HG03460 (cell line): ENCODE measurements at regions not wholly inside any gene's neighbourhood (a gene's known extent, or its start where the extent isn't known, plus 50 kb on each side); places are given as distances from the start of the nearest gene placed in this dataset.
"Not testable (repeated sequence)": the region's sequence is repeated elsewhere in the genome, so short reads cannot be mapped to it uniquely, and the experiment has no call there.

ENCODE experiments used
- ATAC-seq: cut with Tn5 transposase; IDR thresholded peaks from one replicate; pipeline ENCODE4 v1.9.1; 2021; ENCODE audit not compliant: unreplicated experiment

GRCh38 chr16:75971334-75971733 is 245.0 kb upstream of the CPHXL start:
- no peak for ATAC-seq

DNA sequence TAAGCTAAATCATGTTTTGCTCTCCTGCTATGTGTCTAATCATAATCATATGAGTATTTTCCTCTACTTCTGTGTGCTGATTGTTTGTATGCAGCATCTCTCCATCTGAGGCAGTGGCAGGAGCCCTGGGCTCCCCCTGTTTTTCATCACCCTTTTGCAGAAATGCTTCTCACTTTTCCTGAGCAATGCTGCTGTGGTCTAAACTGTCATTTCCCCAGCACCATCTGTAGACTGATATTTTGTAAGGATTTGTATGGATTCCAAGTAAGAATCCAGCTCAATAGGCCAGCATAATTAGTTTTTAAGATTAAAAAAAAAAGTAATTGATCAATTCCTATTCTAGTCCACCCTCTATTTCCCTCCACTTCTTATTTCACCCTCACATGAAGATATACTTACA is 257.0 kb upstream of the CPHXL start:
- no peak for ATAC-seq

GRCh38 chr16:75983741-75984381 is 257.6 kb upstream of the CPHXL start:
- no peak for ATAC-seq

GRCh38 chr16:75987323-75987722 is 261.0 kb upstream of the CPHXL start:
- ATAC-seq, result no peak

DNA sequence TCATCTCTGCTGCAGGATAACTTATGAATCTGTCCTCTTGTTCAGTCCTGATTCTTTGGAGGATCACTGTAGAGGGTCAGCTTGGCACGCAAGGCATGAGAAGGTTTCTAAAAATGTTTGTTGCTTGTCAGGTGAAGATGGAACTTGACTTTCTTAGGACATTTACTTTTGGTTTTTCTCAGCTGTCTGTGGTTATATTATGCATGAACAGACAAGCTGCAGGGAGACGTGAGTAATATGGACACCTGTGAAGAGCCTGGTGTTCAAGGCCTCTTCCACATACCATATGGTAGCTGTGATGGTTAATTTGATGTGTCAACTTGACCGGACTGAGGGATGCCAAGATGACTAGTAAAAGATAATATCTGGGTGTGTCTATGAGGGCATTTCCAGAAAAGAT is 270.2 kb upstream of the CPHXL start:
- ATAC-seq, result no peak

GRCh38 chr16:75997606-75998005 is 271.3 kb upstream of the CPHXL start:
- ATAC-seq, result no peak

GRCh38 chr16:76007645-76008044 is 269.6 kb upstream of the CNTNAP4 start:
- no peak for ATAC-seq

DNA sequence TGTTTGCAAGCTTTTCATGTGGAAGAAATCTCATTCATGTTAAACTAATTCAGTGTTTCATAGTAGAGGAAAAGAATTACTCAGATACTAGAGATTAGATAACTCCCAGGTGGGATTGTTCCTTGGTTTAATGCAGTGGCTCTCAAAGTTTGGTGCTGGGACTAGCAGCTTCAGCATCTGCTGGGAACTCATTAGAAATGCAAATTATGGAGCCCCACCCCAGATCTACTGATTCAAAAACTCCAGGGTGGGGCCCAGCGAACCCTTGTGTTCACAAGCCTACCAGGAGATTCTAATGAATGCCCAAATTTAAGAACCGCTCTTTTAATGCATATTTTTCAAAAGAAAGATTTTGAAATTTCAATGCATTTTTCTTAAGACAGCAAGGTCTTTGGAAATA is 253.4 kb upstream of the CNTNAP4 start:
- no peak for ATAC-seq

- no peak for ATAC-seq
Measured at GRCh38 chr16:76035689-76036088, 241.5 kb upstream of the CNTNAP4 start.

DNA sequence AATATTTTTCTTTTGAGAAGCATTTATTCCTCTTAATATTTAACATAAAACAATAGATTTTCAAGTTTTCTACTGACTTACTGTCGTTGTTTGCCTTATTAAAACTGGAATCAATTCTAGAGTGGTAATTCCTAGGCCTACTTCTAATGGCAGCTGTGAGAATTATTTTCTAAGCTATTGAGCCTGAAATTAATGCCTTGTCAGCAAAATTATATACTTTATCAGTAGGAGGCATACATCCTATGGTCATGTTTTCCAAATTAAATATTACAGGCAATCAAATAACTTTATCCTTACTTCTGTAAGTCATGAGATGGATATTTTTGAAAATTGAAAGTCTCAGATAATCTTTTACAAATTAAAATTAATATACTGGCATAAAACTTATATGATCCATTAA is 239.1 kb upstream of the CNTNAP4 start:
- ATAC-seq, result no peak

GRCh38 chr16:76052725-76053124 is 224.5 kb upstream of the CNTNAP4 start:
- ATAC-seq, result no peak

DNA sequence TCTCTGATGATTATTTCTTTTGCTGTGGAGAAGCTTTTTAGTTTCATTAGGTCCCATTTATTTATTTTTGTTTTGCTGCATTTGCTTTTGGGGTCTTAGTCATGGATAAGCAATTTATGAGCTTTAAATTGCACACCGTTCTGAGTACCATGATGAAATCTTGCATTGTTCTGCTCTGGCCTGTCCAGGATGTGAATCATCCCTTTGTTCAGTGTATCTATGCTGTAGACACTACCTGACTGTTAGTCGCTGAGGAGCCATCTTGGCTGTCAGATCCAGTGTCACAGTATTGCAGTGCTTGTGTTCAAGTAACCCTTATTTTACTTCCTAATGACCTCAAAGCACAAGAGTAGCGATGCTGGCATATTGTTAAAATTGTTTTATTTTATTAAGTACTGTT is 218.0 kb upstream of the CNTNAP4 start:
- ATAC-seq, result no peak

- no peak for ATAC-seq
Measured at GRCh38 chr16:76059701-76060100, 217.5 kb upstream of the CNTNAP4 start.

- no peak for ATAC-seq
Measured at GRCh38 chr16:76071690-76072089, 205.5 kb upstream of the CNTNAP4 start.

GRCh38 chr16:76081967-76082366 is 195.2 kb upstream of the CNTNAP4 start:
- ATAC-seq, result no peak

- ATAC-seq, result no peak
Measured at GRCh38 chr16:76106647-76107046, 170.6 kb upstream of the CNTNAP4 start.

GRCh38 chr16:76108460-76108859 is 168.7 kb upstream of the CNTNAP4 start:
- no peak for ATAC-seq

DNA sequence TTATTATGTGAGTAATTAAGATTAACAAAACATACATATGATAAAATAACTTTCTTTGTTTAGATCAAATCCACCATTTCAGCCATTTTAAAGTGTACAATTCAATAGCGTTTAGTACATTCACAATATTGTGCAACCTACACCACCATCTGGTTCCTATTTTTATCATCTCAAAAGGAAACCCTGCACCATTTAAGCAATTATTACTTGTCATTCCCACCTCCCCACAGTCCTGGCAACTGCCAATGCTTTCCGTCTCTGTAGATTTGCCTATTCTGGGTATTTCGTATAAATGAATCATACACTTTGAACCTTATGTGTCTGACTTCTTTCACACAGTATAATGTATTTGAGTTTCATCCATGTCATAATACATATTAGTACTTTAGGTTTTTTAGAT is 162.5 kb upstream of the CNTNAP4 start:
- no peak for ATAC-seq

- ATAC-seq, result no peak
Measured at GRCh38 chr16:76118344-76118743, 158.9 kb upstream of the CNTNAP4 start.

- no peak for ATAC-seq
Measured at GRCh38 chr16:76121636-76122035, 155.6 kb upstream of the CNTNAP4 start.

DNA sequence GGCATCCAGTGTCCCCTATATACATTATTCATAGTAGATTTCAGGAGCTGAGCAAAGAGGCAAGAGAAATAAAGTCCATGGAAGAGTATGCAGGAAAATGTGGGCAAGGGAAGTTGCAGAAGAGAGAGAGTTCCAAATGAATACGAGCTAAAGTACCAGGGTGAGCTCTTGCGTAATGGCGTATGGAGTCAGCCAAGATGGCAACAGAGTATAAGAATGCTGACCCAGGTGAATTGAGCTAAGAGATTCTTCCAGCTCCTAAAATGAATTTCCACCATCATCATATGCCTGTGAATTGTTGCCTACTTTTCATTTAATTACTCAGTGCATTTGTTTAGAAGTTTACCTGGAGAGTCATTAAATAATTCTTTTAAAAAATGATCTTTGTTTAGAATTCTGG is 153.2 kb upstream of the CNTNAP4 start:
- no peak for ATAC-seq

GRCh38 chr16:76125871-76126270 is 151.3 kb upstream of the CNTNAP4 start:
- no peak for ATAC-seq

GRCh38 chr16:76138056-76138455 is 139.1 kb upstream of the CNTNAP4 start:
- not testable (repeated sequence) for ATAC-seq
